MM.1S (cell line): ENCODE measurements at regions not wholly inside any gene's neighbourhood (a gene's known extent, or its start where the extent isn't known, plus 50 kb on each side); places are given as distances from the start of the nearest gene placed in this dataset.

Experiments used
- EZH2 ChIP-seq: fragments of 300-600 bp; sonication (generic); optimal IDR thresholded peaks from 2 replicates; pipeline ENCODE3; 2017; ENCODE audit warnings: low read depth, mild to moderate bottlenecking, antibody characterized with exemption, low read length, mixed read lengths
- EZH2phosphoT487 ChIP-seq: fragments of 300-600 bp; sonication (generic); IDR thresholded peaks from 2 replicates; pipeline ENCODE4 v1.6.1; 2018; ENCODE audit warnings: antibody characterized with exemption, low read length
- TF ChIP-seq, protein P1 (sequence below): fragments of 300-600 bp; sonication (generic); IDR thresholded peaks from 2 replicates; pipeline ENCODE4 v1.5.1; 2016; ENCODE audit warnings: antibody characterized with exemption, low read length, mixed read lengths

DNA sequence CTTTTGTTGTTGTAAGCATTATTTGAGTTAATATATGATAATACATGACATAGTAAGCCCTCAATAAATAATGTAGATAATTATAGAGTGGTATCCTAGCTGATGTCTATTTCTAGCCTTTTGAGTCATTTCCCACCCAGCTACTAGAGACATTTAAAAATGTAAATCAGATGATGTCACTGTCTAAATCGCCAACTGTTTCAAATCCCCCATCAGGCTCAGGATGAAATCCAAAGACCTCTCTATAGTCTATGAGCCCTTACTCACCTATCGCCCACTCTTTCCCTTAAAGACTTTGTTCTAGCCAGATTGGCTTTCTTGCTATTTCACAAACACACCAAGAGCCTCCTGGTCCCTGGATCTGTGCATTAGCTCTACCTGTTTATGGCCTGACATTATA lies 135.4 kb upstream of the PLET1 start:
- TF ChIP-seq, protein P1, sequence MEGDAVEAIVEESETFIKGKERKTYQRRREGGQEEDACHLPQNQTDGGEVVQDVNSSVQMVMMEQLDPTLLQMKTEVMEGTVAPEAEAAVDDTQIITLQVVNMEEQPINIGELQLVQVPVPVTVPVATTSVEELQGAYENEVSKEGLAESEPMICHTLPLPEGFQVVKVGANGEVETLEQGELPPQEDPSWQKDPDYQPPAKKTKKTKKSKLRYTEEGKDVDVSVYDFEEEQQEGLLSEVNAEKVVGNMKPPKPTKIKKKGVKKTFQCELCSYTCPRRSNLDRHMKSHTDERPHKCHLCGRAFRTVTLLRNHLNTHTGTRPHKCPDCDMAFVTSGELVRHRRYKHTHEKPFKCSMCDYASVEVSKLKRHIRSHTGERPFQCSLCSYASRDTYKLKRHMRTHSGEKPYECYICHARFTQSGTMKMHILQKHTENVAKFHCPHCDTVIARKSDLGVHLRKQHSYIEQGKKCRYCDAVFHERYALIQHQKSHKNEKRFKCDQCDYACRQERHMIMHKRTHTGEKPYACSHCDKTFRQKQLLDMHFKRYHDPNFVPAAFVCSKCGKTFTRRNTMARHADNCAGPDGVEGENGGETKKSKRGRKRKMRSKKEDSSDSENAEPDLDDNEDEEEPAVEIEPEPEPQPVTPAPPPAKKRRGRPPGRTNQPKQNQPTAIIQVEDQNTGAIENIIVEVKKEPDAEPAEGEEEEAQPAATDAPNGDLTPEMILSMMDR, result no peak
- TF ChIP-seq EZH2phosphoT487 (no peak), EZH2 (no peak)
